SK-N-SH treated with all-trans-retinoic acid at 6 μM for 48 hours (cell line): ENCODE measurements at regions not wholly inside any gene's neighbourhood (a gene's known extent, or its start where the extent isn't known, plus 50 kb on each side); places are given as distances from the start of the nearest gene placed in this dataset.

ENCODE experiments used
- ATAC-seq: fragments of 200-7000 bp; cut with Tn5 transposase; 3 replicates; pipeline ENCODE4 v1.9.1; 2020; ENCODE audit warnings: mild to moderate bottlenecking, moderate library complexity
- ARNTL ChIP-seq: fragments of 450-650 bp; formaldehyde crosslinking; IDR thresholded peaks from 2 replicates; pipeline ENCODE4 v1.5.0; 2020; ENCODE audit warnings: low read depth, mild to moderate bottlenecking, moderate library complexity, borderline replicate concordance
- BACH2 ChIP-seq: fragments of 250-450 bp; sonication (Bioruptor Pico); IDR thresholded peaks from 2 replicates; pipeline ENCODE4 v1.9.0; 2021; ENCODE audit warnings: mild to moderate bottlenecking, borderline replicate concordance
- CREB5 ChIP-seq: fragments of 250-450 bp; sonication (Bioruptor Pico); IDR thresholded peaks from 2 replicates; pipeline ENCODE4 v1.5.1; 2020; ENCODE audit warnings: low read depth, mild to moderate bottlenecking, moderate library complexity
- CSRNP3 ChIP-seq: fragments of 250-450 bp; sonication (Bioruptor Pico); IDR thresholded peaks from 2 replicates; pipeline ENCODE4 v1.5.1; 2021; ENCODE audit warnings: mild to moderate bottlenecking, moderate library complexity
- ESRRG ChIP-seq: fragments of 250-450 bp; sonication (Bioruptor Pico); IDR thresholded peaks from 2 replicates; pipeline ENCODE4 v1.6.1; 2021; ENCODE audit warnings: mild to moderate bottlenecking
- GLIS3 ChIP-seq: fragments of 250-450 bp; sonication (Bioruptor Pico); IDR thresholded peaks from 2 replicates; pipeline ENCODE4 v1.5.0; 2020; ENCODE audit warnings: mild to moderate bottlenecking, moderate library complexity
- ISL1 ChIP-seq: fragments of 250-450 bp; sonication (Bioruptor Pico); IDR thresholded peaks from 2 replicates; pipeline ENCODE4 v2.1.2; 2022; ENCODE audit warnings: mild to moderate bottlenecking, moderate library complexity
- OSR1 ChIP-seq: fragments of 250-450 bp; sonication (Bioruptor Pico); IDR thresholded peaks from 2 replicates; pipeline ENCODE4 v1.8.0; 2022; ENCODE audit warnings: moderate library complexity, mild to moderate bottlenecking, inconsistent platforms
- POU6F1 ChIP-seq: fragments of 250-450 bp; sonication (Bioruptor Pico); IDR thresholded peaks from 2 replicates; pipeline ENCODE4 v1.8.0; 2021; ENCODE audit warnings: low read depth, mild to moderate bottlenecking, moderate library complexity, borderline replicate concordance
- PPARA ChIP-seq: fragments of 250-450 bp; sonication (Bioruptor Pico); IDR thresholded peaks from 2 replicates; pipeline ENCODE4 v1.5.0; 2020; ENCODE audit warnings: mild to moderate bottlenecking, borderline replicate concordance
- RARB ChIP-seq: fragments of 250-450 bp; sonication (Bioruptor Pico); IDR thresholded peaks from 2 replicates; pipeline ENCODE4 v1.8.0; 2021; ENCODE audit warnings: mild to moderate bottlenecking, moderate library complexity
- SNAI2 ChIP-seq: fragments of 250-450 bp; sonication (Bioruptor Pico); IDR thresholded peaks from 2 replicates; pipeline ENCODE4 v1.5.0; 2020; ENCODE audit warnings: mild to moderate bottlenecking, moderate library complexity
- TCF4 ChIP-seq: fragments of 250-450 bp; sonication (Bioruptor Pico); IDR thresholded peaks from 2 replicates; pipeline ENCODE4 v1.8.0; 2021; ENCODE audit warnings: mild to moderate bottlenecking, moderate library complexity, borderline replicate concordance
- TOX ChIP-seq: fragments of 250-450 bp; sonication (Bioruptor Pico); IDR thresholded peaks from 2 replicates; pipeline ENCODE4 v1.8.0; 2021; ENCODE audit warnings: mild to moderate bottlenecking, moderate library complexity, borderline replicate concordance
- TSHZ2 ChIP-seq: fragments of 250-450 bp; sonication (Bioruptor Pico); IDR thresholded peaks from 2 replicates; pipeline ENCODE4 v1.5.0; 2020; ENCODE audit warnings: mild to moderate bottlenecking, moderate library complexity
- ZC3H10 ChIP-seq: fragments of 250-450 bp; sonication (Bioruptor Pico); IDR thresholded peaks from 2 replicates; pipeline ENCODE4 v1.5.1; 2021; ENCODE audit warnings: mild to moderate bottlenecking, moderate library complexity
- ZFP3 ChIP-seq: fragments of 250-450 bp; sonication (Bioruptor Pico); IDR thresholded peaks from 2 replicates; pipeline ENCODE4 v1.5.0; 2020; ENCODE audit warnings: mild to moderate bottlenecking, moderate library complexity
- ZFP30 ChIP-seq: fragments of 450-650 bp; formaldehyde crosslinking; IDR thresholded peaks from 2 replicates; pipeline ENCODE4 v1.5.0; 2022; ENCODE audit warnings: mild to moderate bottlenecking, moderate library complexity
- ZNF565 ChIP-seq: fragments of 450-650 bp; formaldehyde crosslinking; conservative IDR thresholded peaks from 2 replicates; pipeline ENCODE4 v1.5.0; 2020; ENCODE audit warnings: low read depth, mild to moderate bottlenecking, moderate library complexity
- ZNF70 ChIP-seq: fragments of 450-650 bp; formaldehyde crosslinking; IDR thresholded peaks from 2 replicates; pipeline ENCODE4 v1.5.0; 2020; ENCODE audit warnings: mild to moderate bottlenecking, moderate library complexity

- TF ChIP-seq RARB (CRISPR knock-in tag) (no peak), ZC3H10 (no peak), OSR1 (CRISPR knock-in tag) (no peak), CREB5 (CRISPR knock-in tag) (no peak), ZNF565 (CRISPR knock-in tag) (no peak), TOX (CRISPR knock-in tag) (no peak), ARNTL (no peak), TCF4 (no peak), ESRRG (CRISPR knock-in tag) (no peak), PPARA (CRISPR knock-in tag) (no peak), GLIS3 (no peak), TSHZ2 (CRISPR knock-in tag) (no peak), ZNF70 (CRISPR knock-in tag) (no peak), CSRNP3 (no peak), BACH2 (CRISPR knock-in tag) (no peak)
- ATAC-seq = no peak
These were observed 471.0 kb upstream of the SEMA6D start for GRCh38 chr15:47246317-47246716.

- ATAC-seq = no peak
- TF ChIP-seq ZFP3 (CRISPR knock-in tag) (no peak), SNAI2 (CRISPR knock-in tag) (no peak), RARB (CRISPR knock-in tag) (no peak), ESRRG (CRISPR knock-in tag) (no peak), ISL1 (no peak), PPARA (CRISPR knock-in tag) (no peak), CSRNP3 (no peak), ZNF565 (CRISPR knock-in tag) (no peak), CREB5 (CRISPR knock-in tag) (no peak), TOX (CRISPR knock-in tag) (no peak), BACH2 (CRISPR knock-in tag) (no peak), ZFP30 (CRISPR knock-in tag) (no peak), ARNTL (no peak), ZC3H10 (no peak), OSR1 (CRISPR knock-in tag) (no peak), POU6F1 (CRISPR knock-in tag) (no peak), ZNF70 (CRISPR knock-in tag) (no peak)
- TF ChIP-seq, all 23 proteins: peak for 0
These were observed 458.8 kb upstream of the SEMA6D start for GRCh38 chr15:47258521-47258920.

- no peak for TF ChIP-seq BACH2 (CRISPR knock-in tag)
- no peak for TF ChIP-seq RARB (CRISPR knock-in tag)
- TF ChIP-seq ARNTL = no peak
- TF ChIP-seq ZFP30 (CRISPR knock-in tag) = no peak
- no peak for ATAC-seq
These were observed 451.6 kb upstream of the SEMA6D start for GRCh38 chr15:47265686-47266085.
